HCT116 (cell line): ENCODE measurements at regions not wholly inside any gene's neighbourhood (a gene's known extent, or its start where the extent isn't known, plus 50 kb on each side); places are given as distances from the start of the nearest gene placed in this dataset.

ENCODE experiments used
- ATAC-seq: fragments of 200-7000 bp; cut with Tn5 transposase; 2 replicates; pipeline ENCODE4 v1.9.1; 2020; ENCODE audit warnings: mild to moderate bottlenecking, moderate library complexity
- BruUV-seq: library from RNA; stranded (reverse); fragments of 400-500 nt; replicated peaks from 2 replicates; lab custom pipeline; 2021; lab: Mats Ljungman, UMichigan
- CTCF ChIA-PET: fragments of 300-600 bp; sonication (Branson Sonifier 250); formaldehyde crosslinking; loops from one replicate; lab custom pipeline; 2021; ENCODE audit warnings: antibody characterized with exemption; lab: Charles Lee
- POLR2A ChIA-PET: fragments of 300-600, 350-600 bp; sonication (Branson Sonifier 250); formaldehyde crosslinking; loops from one replicate; lab custom pipeline; 2021; ENCODE audit warnings: antibody characterized with exemption; lab: Charles Lee
- RAD21 ChIA-PET, 2 experiments: fragments of 300-600 bp; sonication (Branson Sonifier 250); formaldehyde crosslinking; loops; one replicate each; lab custom pipeline; 2023; ENCODE audit warnings: low total read pairs in 2 of 2; ENCODE audit not compliant: uncharacterized antibody in 2 of 2, unreplicated experiment in 2 of 2, low non-redundant PET in 1 of 2; lab: Charles Lee
- DNase-seq: peaks from one replicate; pipeline ENCODE4 v3.0.0-alpha.2; 2010; ENCODE audit warnings: low read depth, low spot score
- H2AFZ ChIP-seq: fragments of 200-600 bp; shearing (Covaris generic), sonication (generic); 2 replicates; pipeline ENCODE4 v1.6.1; 2017; ENCODE audit warnings: low read depth, mixed run types, mixed read lengths, antibody characterized with exemption, low read length; ENCODE audit not compliant: poor library complexity, severe bottlenecking
- H3K27ac ChIP-seq: 2 replicates; pipeline ENCODE4 v1.5.1; 2012; ENCODE audit warnings: low read depth, low read length
- H3K27me3 ChIP-seq: fragments of 200-600 bp; sonication (generic); 2 replicates; pipeline ENCODE4 v1.6.1; 2016; ENCODE audit warnings: mixed run types, low read length, mixed read lengths; ENCODE audit not compliant: insufficient read depth
- H3K36me3 ChIP-seq, 2 experiments: fragments of 200-500 bp in 1 of 2; fragments of 200-600 bp in 1 of 2; sonication (Bioruptor generic) in 1 of 2; sonication (generic) in 1 of 2; 2 replicates each; pipeline versions ENCODE4 v1.5.1 to v1.6.1; 2014 to 2016; ENCODE audit warnings: low read length in 2 of 2, inconsistent platforms in 1 of 2, mixed read lengths in 1 of 2, mixed run types in 1 of 2; ENCODE audit not compliant: insufficient read depth in 2 of 2, control insufficient read depth in 1 of 2
- H3K4me1 ChIP-seq, 2 experiments: fragments of 200-600 bp in 1 of 2; sonication (generic) in 1 of 2; 2 replicates each; pipeline versions ENCODE4 v1.5.1 to v1.6.1; 2012 to 2017; ENCODE audit warnings: low read length in 2 of 2, inconsistent platforms in 1 of 2, mild to moderate bottlenecking in 1 of 2, mixed read lengths in 1 of 2, mixed run types in 1 of 2, moderate library complexity in 1 of 2; ENCODE audit not compliant: insufficient read depth in 2 of 2, control insufficient read depth in 1 of 2
- H3K4me2 ChIP-seq: fragments of 200-600 bp; sonication (generic); 2 replicates; pipeline ENCODE4 v1.6.1; 2017; ENCODE audit warnings: mixed run types, low read length, mixed read lengths
- H3K4me3 ChIP-seq, 2 experiments: fragments of 200-600 bp in 1 of 2; sonication (generic) in 1 of 2; replicated peaks in 1 of 2; 2 replicates each; pipeline ENCODE4 v1.5.1; 2011 to 2016; ENCODE audit warnings: low read length in 2 of 2, control low read depth in 1 of 2, low read depth in 1 of 2, mild to moderate bottlenecking in 1 of 2, mixed read lengths in 1 of 2, mixed run types in 1 of 2
- H3K79me2 ChIP-seq: fragments of 200-600 bp; sonication (generic); 2 replicates; pipeline ENCODE4 v1.6.1; 2017; ENCODE audit warnings: mild to moderate bottlenecking, mixed run types, low read length, moderate library complexity, mixed read lengths; ENCODE audit not compliant: insufficient read depth
- H3K9ac ChIP-seq: fragments of 200-600 bp; sonication (generic); 2 replicates; pipeline ENCODE4 v1.6.1; 2016; ENCODE audit warnings: low read length, mixed read lengths
- H3K9me2 ChIP-seq: fragments of 200-600 bp; sonication (generic), shearing (Covaris generic); 2 replicates; pipeline ENCODE4 v1.6.1; 2017; ENCODE audit warnings: mixed run types, mild to moderate bottlenecking, moderate library complexity; ENCODE audit not compliant: insufficient read depth
- H3K9me3 ChIP-seq, 2 experiments: fragments of 200-500 bp in 1 of 2; fragments of 200-600 bp in 1 of 2; sonication (Bioruptor generic) in 1 of 2; sonication (generic) in 1 of 2; 2 replicates each; pipeline ENCODE4 v1.6.1; 2014 to 2017; ENCODE audit warnings: low read length in 2 of 2, mixed read lengths in 2 of 2, inconsistent platforms in 1 of 2, low read depth in 1 of 2, mild to moderate bottlenecking in 1 of 2, mixed run types in 1 of 2, moderate library complexity in 1 of 2; ENCODE audit not compliant: control insufficient read depth in 1 of 2, insufficient read depth in 1 of 2
- H4K20me1 ChIP-seq: fragments of 200-600 bp; sonication (generic), shearing (Covaris generic); 2 replicates; pipeline ENCODE4 v1.6.1; 2017; ENCODE audit warnings: mixed run types, mild to moderate bottlenecking, moderate library complexity; ENCODE audit not compliant: insufficient read depth
- ATF3 ChIP-seq: IDR thresholded peaks from 2 replicates; pipeline ENCODE4 v1.6.1; 2012
- CBX3 ChIP-seq: IDR thresholded peaks from 2 replicates; pipeline ENCODE4 v1.6.1; 2012; ENCODE audit warnings: low read depth
- CTCF ChIP-seq, 3 experiments: fragments of 200-600 bp in 1 of 3; sonication (generic) in 1 of 3; IDR thresholded peaks in 2 of 3; conservative IDR thresholded peaks in 1 of 3; 2 replicates each; pipeline ENCODE4 v1.5.1; 2012 to 2017; ENCODE audit warnings: low read depth in 2 of 3, low read length in 2 of 3, antibody characterized with exemption in 1 of 3, borderline replicate concordance in 1 of 3, control low read depth in 1 of 3, mild to moderate bottlenecking in 1 of 3, mixed read lengths in 1 of 3, mixed run types in 1 of 3, moderate library complexity in 1 of 3; ENCODE audit not compliant: insufficient read depth in 1 of 3
- ELF1 ChIP-seq: IDR thresholded peaks from 2 replicates; pipeline ENCODE4 v1.6.1; 2012; ENCODE audit warnings: low read depth, borderline replicate concordance
- EZH2phosphoT487 ChIP-seq: fragments of 200-600 bp; IDR thresholded peaks from 2 replicates; pipeline ENCODE4 v1.6.1; 2018; ENCODE audit warnings: antibody characterized with exemption, borderline replicate concordance
- MAX ChIP-seq: IDR thresholded peaks from 2 replicates; pipeline ENCODE4 v1.6.1; 2012
- SIN3A ChIP-seq: IDR thresholded peaks from 2 replicates; pipeline ENCODE4 v1.6.1; 2012; ENCODE audit warnings: low read depth
- SP1 ChIP-seq: IDR thresholded peaks from 2 replicates; pipeline ENCODE4 v1.6.1; 2012; ENCODE audit warnings: low read depth
- TCF7L2 ChIP-seq: IDR thresholded peaks from 2 replicates; pipeline ENCODE4 v1.7.0; 2011; ENCODE audit warnings: borderline replicate concordance, inconsistent platforms; ENCODE audit not compliant: insufficient read depth, insufficient read length; ENCODE audit errors: extremely low read depth
- ZFX ChIP-seq: fragments of 450-650 bp; IDR thresholded peaks from 2 replicates; pipeline ENCODE4 v1.6.1; 2017
- intact Hi-C: fragments of 100-400 bp; cut with micrococcal nuclease; formaldehyde crosslinking; loops from 2 replicates; pipeline ENCODE4 v1.10.0; 2022

GRCh38 chr14:98994561-98994960 is 277.4 kb downstream of the BCL11B start:
- H3K4me2 ChIP-seq = no peak overlapping the region
- H3K36me3 ChIP-seq = no peaks in the 10 kb centered on the region
- no peak overlapping the region for H3K4me3 ChIP-seq
- no peaks in the 10 kb centered on the region for H3K79me2 ChIP-seq
- TF ChIP-seq ATF3 (no peak), CBX3 (no peak), ZFX (no peak), SIN3A (no peak), CTCF (IDR thresholded peaks at IDR 0.05 in 2 of 3, conservative IDR thresholded peaks at IDR 0.05 in 1 of 3; ENCODE audit: borderline replicate concordance in 1 of 3, insufficient read depth in 1 of 3, low read depth in 2 of 3, low read length in 2 of 3) (no peak), TCF7L2 (no peak), ELF1 (no peak), MAX (no peak), EZH2phosphoT487 (no peak), SP1 (no peak)
- RAD21 ChIA-PET = no interaction called here
- H3K4me1 ChIP-seq = no peaks in the 10 kb centered on the region
- DNase-seq (no peak), ATAC-seq (no peak)
- H4K20me1 ChIP-seq = no peaks in the 10 kb centered on the region
- no peaks in the 10 kb centered on the region for H3K9me3 ChIP-seq
- H3K27me3 ChIP-seq = 0 out of 2 replicates have a peak, but pooled peaks cover 4% of the 10 kb centered on the region
- no peak overlapping the region for H2AFZ ChIP-seq
- no peak overlapping the region for H3K9ac ChIP-seq
- BruUV-seq = no TSS peak
- POLR2A ChIA-PET = no interaction called here
- CTCF ChIA-PET = no interaction called here
- H3K9me2 ChIP-seq = no peaks in the 10 kb centered on the region; the same call in 1 of the 2 replicates
- intact Hi-C loops = no loop called here
- H3K27ac ChIP-seq = no peak overlapping the region
